GM18867 (cell line): ENCODE measurements at regions not wholly inside any gene's neighbourhood (a gene's known extent, or its start where the extent isn't known, plus 50 kb on each side); places are given as distances from the start of the nearest gene placed in this dataset.

ENCODE experiments used
- ATAC-seq: cut with Tn5 transposase; IDR thresholded peaks from one replicate; pipeline ENCODE4 v1.9.1; 2021; ENCODE audit warnings: mild to moderate bottlenecking, moderate library complexity; ENCODE audit not compliant: unreplicated experiment

GRCh38 chr17:73694491-73694890 is 50.2 kb upstream of the SDK2 start:
- ATAC-seq = no peak

DNA sequence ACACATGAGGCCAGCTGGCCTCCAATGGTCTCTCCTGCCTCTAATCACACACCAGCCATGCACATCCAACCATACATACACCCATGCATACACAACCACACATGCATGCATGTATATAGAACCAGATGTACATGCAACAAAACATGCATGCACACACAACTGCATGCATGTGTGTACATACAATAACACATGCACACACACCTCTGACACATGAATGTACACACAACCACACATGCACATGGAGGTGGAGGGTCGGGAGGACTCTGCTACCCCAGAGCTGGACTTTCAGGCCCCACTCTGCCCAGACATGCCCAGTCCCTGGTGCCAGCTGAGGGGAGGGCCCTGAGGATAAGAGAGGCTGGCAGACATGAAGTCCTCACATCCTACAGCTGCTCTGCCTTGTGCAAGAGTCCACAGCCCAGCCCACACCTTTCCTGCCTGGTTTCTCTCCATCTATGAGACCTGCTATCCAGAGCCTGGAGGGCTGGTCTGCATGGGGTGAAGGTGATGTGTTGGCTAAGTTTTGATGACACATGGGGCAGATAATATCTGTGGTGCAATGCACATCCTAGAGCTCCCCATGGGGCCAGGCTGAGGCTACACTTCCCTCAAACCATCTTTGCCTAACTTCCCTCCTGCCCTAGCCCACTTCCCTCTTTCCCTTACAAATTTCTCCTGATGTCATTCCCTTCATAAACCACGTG is 50.9 kb upstream of the SDK2 start:
- no peak for ATAC-seq

- no peak for ATAC-seq
Measured at GRCh38 chr17:73696251-73696650, 52.0 kb upstream of the SDK2 start.

- ATAC-seq = no peak
Measured at GRCh38 chr17:73697872-73698271, 53.6 kb upstream of the SDK2 start.

DNA sequence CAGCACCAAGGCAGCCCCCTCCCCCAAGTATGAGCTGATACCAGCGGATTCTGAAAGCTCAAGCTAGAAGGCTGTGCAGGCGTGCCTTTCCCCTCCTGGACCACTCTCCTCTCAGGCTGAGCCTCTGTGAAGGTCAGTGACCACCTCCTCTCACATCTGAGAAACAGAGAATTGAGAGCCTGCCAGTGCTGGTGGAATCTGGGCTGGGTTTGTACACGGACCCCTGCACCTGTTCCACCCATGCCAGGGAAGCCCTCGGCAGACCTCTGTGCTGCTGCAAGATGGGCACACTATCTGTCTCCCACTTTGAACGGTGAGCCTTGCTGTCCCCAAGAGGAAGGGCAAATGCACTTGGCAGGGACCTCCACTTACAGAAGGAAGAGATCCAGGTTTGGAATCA is 54.7 kb upstream of the SDK2 start:
- no peak for ATAC-seq

DNA sequence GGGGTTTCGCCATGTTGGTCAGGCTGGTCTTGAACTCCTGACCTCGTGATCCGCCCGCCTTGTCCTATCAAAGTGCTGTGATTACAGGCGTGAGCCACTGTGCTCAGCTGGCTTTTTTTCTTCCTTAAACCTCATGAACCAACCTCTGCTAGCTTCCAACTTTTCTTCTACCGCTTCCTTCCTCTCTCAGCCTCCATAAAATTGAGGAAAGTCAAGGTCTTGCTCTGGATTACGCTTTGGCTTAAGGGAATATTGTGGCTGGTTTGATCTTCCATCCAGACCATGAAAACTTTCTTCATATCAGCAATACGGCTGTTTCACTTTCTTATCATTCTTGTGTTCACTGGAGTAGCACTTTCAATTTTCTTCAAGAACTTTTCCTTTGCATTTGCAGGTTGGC is 57.5 kb upstream of the SDK2 start:
- no peak for ATAC-seq

DNA sequence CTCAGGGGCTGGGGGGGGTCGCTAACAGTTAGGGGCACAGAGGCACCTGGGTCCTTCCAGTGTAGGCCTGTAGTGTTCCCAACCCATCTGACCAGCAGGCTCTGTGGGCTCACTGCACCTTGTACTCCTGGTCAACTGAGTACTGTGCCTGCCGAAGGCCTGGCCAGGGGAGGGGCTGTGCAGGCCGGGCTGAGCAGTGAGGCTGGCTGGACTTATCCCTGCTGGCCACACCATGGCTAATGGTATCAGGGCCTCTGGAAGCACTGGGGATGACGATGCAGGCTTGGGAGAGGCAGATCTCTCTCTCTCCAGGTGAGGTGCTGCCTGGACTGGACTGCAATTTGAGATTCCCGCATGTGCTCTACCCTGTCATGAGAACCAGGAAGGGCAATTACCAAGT is 58.9 kb upstream of the SDK2 start:
- ATAC-seq = no peak

DNA sequence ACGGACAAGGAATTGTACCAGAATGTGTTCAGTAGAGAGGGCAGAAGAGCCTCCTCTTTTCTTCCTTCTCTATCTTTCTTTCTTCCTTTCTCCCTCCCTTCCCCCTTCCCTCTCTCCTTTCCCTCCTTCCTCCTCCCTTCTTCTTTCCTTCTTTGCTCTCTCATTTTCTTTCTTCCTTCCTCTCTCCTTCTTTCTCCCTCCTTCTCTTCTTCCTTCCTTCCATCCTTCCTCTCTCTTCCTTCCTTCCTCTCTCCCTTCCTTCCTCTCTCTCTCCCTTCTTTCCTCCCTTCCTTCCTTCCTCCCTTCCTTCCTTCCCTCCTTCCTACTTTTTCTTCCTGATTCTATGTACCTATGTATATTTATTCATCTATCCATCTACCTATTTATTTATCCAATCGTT is 59.7 kb upstream of the SDK2 start:
- ATAC-seq = no peak

GRCh38 chr17:73705594-73705993 is 61.3 kb upstream of the SDK2 start:
- ATAC-seq = no peak

DNA sequence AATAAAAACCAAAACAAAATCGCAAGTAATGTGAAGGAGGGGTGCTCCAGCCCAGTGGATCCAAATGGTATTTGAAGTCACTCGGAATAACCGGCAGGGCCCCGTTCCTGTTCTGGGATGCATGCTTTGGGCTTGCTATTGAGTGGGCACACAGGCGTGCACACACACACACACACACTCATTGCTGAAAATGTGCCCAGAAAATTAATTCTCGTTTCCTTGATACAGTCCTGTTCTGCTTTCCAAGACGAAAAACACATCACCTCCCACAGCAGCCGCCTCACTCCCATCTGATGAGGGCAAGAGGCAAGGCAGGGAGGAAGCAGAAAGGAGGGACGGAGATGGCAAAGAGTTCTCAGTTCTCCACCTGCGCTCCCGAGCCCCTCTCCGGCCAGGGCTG is 62.2 kb upstream of the SDK2 start:
- no peak for ATAC-seq

- no peak for ATAC-seq
Measured at GRCh38 chr17:73706858-73707257, 62.6 kb upstream of the SDK2 start.

GRCh38 chr17:73707358-73707757 is 63.1 kb upstream of the SDK2 start:
- no peak for ATAC-seq

- ATAC-seq = no peak
Measured at GRCh38 chr17:73710095-73710592, 65.9 kb upstream of the SDK2 start.

DNA sequence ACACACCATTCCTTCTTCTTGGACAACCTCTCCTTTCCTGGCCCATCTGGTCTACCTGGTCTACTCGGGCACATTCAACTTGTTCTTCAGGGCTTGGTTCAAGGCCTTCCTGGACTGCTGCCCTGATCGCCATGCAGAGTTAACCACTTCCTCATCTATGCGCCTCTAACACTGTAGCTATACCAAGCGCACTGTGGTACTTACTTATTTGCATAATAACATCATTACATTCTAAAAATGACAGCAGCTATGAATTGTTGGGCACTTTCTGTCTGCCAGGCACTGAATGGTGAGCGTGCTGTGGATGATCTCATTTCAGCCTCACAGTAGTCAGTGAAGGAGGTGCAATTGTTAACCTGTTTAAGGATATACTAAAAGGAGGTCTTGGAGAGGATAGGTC is 66.9 kb upstream of the SDK2 start:
- ATAC-seq = peak; percentile 94

DNA sequence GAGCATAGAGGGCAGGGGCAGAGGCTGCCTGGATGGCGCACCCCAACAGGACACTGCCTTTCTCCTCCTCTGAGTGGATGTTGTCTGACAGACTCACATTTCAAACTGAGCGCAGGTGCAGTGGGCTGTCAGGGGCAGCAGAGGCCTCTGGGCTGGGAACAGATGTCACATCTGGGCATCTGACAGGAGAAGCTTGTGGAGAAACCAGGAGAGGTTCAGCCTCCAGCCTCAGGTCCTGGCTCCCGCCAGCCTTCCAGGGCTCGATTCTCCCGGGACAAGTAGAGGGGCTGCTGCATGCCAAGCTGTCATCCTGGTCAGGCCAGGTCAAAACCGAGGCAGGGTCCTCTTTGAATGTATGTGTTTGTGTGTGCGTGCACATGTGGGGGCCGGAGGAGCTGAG is 67.7 kb upstream of the SDK2 start:
- no peak for ATAC-seq

DNA sequence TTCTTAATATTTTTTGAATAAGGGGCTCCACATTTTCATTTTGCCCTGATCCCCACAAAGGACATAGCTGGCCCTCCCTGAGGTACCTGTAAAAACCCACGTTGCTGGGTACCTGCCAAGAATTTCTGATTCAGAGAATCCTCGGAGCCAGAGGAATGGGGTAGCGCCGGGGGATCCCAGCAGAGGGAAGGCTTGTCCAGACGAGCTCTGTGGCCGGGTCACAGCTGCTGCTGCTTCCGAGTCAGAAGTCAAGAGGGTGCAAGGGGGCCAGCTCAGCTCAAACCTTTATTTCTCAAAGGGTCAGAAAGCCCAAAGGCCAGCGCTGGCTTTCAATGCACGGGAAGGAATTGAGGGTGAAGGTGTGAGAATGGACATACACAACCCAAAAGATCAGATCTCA is 68.9 kb upstream of the SDK2 start:
- no peak for ATAC-seq

DNA sequence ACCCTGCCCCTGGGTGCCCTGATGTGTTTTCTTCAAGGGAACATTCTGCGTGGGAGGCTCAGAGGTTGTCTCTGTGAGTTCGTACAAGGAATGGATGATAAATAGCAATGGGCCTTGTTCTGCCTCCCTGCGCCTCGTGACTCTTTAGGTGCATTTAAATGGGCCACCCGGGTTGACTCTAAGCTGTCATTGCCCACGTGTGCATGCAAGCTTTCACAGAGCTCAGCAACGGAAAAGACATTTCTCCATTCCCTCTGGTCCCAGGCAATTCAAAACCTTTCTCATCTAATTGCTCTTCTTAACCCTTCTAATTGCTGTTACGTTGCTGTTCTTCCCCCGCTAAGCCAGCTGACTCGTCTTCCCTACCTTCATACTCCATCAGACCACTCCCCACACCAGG is 71.5 kb upstream of the SDK2 start:
- no peak for ATAC-seq

GRCh38 chr17:73717690-73718089 is 73.4 kb upstream of the SDK2 start:
- ATAC-seq = no peak

GRCh38 chr17:73718362-73718761 is 74.1 kb upstream of the SDK2 start:
- ATAC-seq = no peak

DNA sequence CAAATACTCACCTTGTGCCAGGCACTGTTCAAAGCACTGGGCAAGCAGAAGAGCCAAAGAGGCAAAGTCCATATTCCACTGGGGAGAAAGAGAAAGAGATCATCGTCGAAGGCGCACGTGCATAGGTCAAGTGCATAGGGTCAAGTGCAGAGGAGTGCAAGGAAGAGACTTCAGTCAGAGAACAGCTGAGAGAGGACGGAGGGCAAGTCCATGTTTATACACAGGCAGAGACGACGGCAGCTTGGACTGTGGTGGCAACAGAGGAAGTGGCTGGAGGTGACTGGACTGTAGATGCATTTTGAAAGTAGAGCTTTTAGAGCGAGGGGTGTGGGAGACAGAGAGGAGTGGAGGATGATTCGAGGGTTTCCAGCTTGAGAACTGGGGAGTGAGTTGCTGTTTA is 74.7 kb upstream of the SDK2 start:
- no peak for ATAC-seq

DNA sequence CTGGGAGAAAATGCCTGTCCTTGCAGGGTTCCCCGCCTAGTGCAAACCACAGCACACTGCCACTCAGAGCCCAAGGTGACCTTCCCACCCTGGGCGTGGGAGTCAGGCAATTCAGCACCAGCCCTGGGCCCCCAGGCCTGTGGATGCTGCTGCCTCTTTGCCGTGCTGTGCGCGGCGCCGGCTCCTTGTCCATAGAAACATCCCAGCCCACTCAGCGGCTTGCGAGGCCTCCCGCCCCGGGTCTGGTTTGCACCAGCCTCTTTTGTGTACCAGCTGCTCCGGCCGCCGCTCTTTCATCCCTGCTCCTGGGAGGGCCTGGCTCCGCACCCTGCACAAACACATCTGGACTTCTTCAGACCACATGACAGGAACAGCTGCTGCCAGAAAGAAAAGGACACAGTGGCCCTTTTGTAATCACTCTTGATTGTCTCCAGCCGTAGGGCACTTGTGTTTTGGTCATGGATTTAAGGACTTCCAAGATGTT is 75.4 kb upstream of the SDK2 start:
- ATAC-seq = no peak

DNA sequence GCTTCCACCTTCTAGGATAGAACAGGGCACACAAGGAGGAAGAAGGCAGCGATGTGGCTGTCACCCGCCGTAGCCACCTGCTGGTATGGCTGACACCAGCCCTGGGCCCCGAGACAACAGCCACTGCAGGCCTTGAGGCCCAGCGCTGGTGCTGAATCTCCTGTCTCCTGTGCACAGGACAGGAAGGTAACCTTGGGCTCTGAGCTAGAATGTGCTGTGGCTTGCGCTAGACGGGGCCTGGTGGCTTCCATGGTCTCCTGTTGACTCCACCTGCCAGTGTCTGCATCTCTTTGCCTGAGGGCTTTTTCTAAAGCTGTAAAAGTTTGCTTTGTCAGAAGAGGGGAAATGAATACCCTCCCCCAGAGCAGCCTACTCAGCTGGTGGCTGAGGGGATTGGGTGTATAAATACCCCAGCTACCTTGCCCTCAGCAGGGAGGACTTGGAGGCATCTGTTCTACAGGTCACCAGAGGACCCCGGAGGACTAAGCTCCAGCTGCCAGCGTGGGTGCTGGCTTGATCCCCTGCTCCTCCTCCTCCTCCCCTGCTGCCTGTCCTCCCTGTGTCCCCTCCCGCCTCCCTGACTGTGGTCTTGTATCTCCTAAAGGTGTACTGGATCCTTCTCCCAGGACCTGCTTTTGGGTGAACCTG is 76.1 kb upstream of the SDK2 start:
- ATAC-seq = no peak

- no peak for ATAC-seq
Measured at GRCh38 chr17:73722165-73722564, 77.9 kb upstream of the SDK2 start.
